Keratinocyte (primary cell): ENCODE measurements at regions not wholly inside any gene's neighbourhood (a gene's known extent, or its start where the extent isn't known, plus 50 kb on each side); places are given as distances from the start of the nearest gene placed in this dataset.

ENCODE experiments used
- DNase-seq: peaks from one replicate; pipeline ENCODE4 v3.0.0-alpha.2; 2011; ENCODE audit warnings: low read depth, missing footprints, low spot score
- FAIRE-seq: peaks from 2 replicates; lab custom pipeline; 2011; peaks lifted over from hg19 to GRCh38; lab: Jason Lieb, UNC
- H2AFZ ChIP-seq: 2 replicates; pipeline ENCODE4 v1.6.0; 2012; ENCODE audit warnings: low read length, control low read depth, inconsistent platforms; ENCODE audit not compliant: control insufficient read depth
- H3K27ac ChIP-seq: 2 replicates; pipeline ENCODE4 v1.5.1; 2011; ENCODE audit warnings: low read length; ENCODE audit not compliant: control insufficient read depth, insufficient read depth
- H3K27me3 ChIP-seq: 3 replicates; pipeline ENCODE4 v1.6.0; 2011; ENCODE audit warnings: low read length; ENCODE audit not compliant: control insufficient read depth, insufficient read depth; ENCODE audit errors: extremely low read depth
- H3K36me3 ChIP-seq, 2 experiments: 2 replicates in 1 of 2; 3 replicates in 1 of 2; pipeline ENCODE4 v1.5.1; 2011; ENCODE audit warnings: low read length in 2 of 2, mild to moderate bottlenecking in 1 of 2; ENCODE audit not compliant: control insufficient read depth in 2 of 2, insufficient read depth in 2 of 2; ENCODE audit errors: extremely low read depth in 1 of 2
- H3K4me1 ChIP-seq: 3 replicates; pipeline ENCODE4 v1.5.1; 2011; ENCODE audit warnings: low read length; ENCODE audit not compliant: control insufficient read depth, insufficient read depth; ENCODE audit errors: extremely low read depth
- H3K4me2 ChIP-seq: 3 replicates; pipeline ENCODE4 v1.6.0; 2011; ENCODE audit warnings: low read depth, low read length; ENCODE audit not compliant: control insufficient read depth, insufficient read depth; ENCODE audit errors: extremely low read depth
- H3K4me3 ChIP-seq, 3 experiments: fragments of 200-600 bp in 1 of 3; sonication (generic) in 1 of 3; 2 replicates in 2 of 3; 3 replicates in 1 of 3; pipeline ENCODE4 v1.5.1; 2011 to 2016; ENCODE audit warnings: low read length in 3 of 3, mild to moderate bottlenecking in 3 of 3, control low read depth in 2 of 3, inconsistent platforms in 1 of 3, low read depth in 1 of 3, mixed read lengths in 1 of 3, mixed run types in 1 of 3, moderate library complexity in 1 of 3; ENCODE audit not compliant: control insufficient read depth in 2 of 3, insufficient read depth in 2 of 3; ENCODE audit errors: extremely low read depth in 1 of 3
- H3K79me2 ChIP-seq: 2 replicates; pipeline ENCODE4 v1.6.0; 2012; ENCODE audit warnings: low read length; ENCODE audit not compliant: control insufficient read depth, insufficient read depth
- H3K9ac ChIP-seq: 3 replicates; pipeline ENCODE4 v1.6.0; 2011; ENCODE audit warnings: low read length; ENCODE audit not compliant: control insufficient read depth, insufficient read depth; ENCODE audit errors: extremely low read depth
- H3K9me1 ChIP-seq: 3 replicates; pipeline ENCODE4 v1.6.0; 2011; ENCODE audit warnings: low read length; ENCODE audit not compliant: control insufficient read depth, insufficient read depth; ENCODE audit errors: extremely low read depth
- H3K9me3 ChIP-seq: 2 replicates; pipeline ENCODE4 v1.5.1; 2012; ENCODE audit warnings: low read depth, low read length; ENCODE audit not compliant: control insufficient read depth
- H4K20me1 ChIP-seq: 3 replicates; pipeline ENCODE4 v1.6.0; 2011; ENCODE audit warnings: low read length; ENCODE audit not compliant: control insufficient read depth, insufficient read depth; ENCODE audit errors: extremely low read depth
- EZH2 ChIP-seq: IDR thresholded peaks from one replicate; pipeline ENCODE4 v1.6.1; 2012; ENCODE audit warnings: inconsistent platforms, mild to moderate bottlenecking, low read length, moderate library complexity
- dilution Hi-C: fragments of 300-500 bp; cut with MboI; formaldehyde crosslinking; loops from one replicate; pipeline ENCODE4 v1.7.0; 2020; ENCODE audit warnings: low sequenced_read_pairs; ENCODE audit not compliant: extremely low pct_ligation_motif_present
- TF ChIP-seq, protein P1 (sequence below), 3 experiments: IDR thresholded peaks in 1 of 3; conservative IDR thresholded peaks in 1 of 3; optimal IDR thresholded peaks in 1 of 3; 2 replicates in 2 of 3; 3 replicates in 1 of 3; pipeline versions ENCODE3 to v1.5.1; 2011; ENCODE audit warnings: low read length in 3 of 3, mild to moderate bottlenecking in 3 of 3, moderate library complexity in 2 of 3, control low read depth in 1 of 3, inconsistent platforms in 1 of 3; ENCODE audit not compliant: insufficient read depth in 2 of 3; ENCODE audit errors: extremely low read depth in 1 of 3

DNA sequence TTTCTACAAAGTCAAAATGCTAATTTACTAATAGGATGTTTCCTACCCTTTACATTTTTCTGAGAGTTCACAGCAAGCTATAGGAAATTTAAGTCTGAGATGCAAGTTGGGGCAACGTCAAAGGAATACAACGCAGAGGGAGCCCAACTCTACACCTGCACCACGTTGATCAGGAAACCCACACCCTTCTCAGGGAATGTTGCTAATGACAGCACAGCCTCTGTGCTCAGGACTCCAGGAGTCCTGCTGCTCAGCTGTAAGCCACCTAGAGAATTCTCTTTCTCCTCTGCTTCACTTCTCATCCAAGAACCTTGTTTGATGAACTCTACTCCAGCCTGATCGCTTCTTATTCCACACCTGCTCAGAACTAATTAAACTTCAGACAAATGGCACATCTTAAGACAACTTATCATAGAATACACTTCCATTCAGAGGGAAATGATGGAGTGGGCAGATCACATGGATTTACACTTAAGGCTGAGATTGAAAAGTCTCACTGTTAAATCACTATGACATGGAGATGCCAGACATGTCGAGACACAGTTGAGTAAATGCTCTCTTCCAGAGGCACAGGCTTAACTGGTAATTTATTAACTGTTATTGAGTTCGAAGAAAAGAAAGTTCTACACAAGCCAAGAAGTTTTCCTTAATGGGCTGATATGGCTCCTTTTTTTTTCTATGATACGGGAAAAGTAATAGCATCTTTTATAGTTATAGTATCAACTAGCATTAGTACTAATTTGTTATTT lies 811.6 kb upstream of the ARGLU1 start:
- Histone ChIP-seq H3K27me3 (no peaks in the 10 kb centered on the region), H3K9me1 (no peaks in the 10 kb centered on the region), H3K4me1 (no peaks in the 10 kb centered on the region), H4K20me1 (no peaks in the 10 kb centered on the region), H3K9ac (no peak overlapping the region), H3K4me2 (no peak overlapping the region), H3K4me3 (no peak overlapping the region), H3K36me3 (no peaks in the 10 kb centered on the region), H3K27ac (no peak overlapping the region), H3K79me2 (no peaks in the 10 kb centered on the region), H3K9me3 (no peaks in the 10 kb centered on the region), H2AFZ (no peak overlapping the region)
- DNase-seq (no peak), FAIRE-seq (no peak)
- no peak for TF ChIP-seq EZH2
- TF ChIP-seq, protein P1, sequence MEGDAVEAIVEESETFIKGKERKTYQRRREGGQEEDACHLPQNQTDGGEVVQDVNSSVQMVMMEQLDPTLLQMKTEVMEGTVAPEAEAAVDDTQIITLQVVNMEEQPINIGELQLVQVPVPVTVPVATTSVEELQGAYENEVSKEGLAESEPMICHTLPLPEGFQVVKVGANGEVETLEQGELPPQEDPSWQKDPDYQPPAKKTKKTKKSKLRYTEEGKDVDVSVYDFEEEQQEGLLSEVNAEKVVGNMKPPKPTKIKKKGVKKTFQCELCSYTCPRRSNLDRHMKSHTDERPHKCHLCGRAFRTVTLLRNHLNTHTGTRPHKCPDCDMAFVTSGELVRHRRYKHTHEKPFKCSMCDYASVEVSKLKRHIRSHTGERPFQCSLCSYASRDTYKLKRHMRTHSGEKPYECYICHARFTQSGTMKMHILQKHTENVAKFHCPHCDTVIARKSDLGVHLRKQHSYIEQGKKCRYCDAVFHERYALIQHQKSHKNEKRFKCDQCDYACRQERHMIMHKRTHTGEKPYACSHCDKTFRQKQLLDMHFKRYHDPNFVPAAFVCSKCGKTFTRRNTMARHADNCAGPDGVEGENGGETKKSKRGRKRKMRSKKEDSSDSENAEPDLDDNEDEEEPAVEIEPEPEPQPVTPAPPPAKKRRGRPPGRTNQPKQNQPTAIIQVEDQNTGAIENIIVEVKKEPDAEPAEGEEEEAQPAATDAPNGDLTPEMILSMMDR (optimal IDR thresholded peaks at IDR 0.05 in 1 of 3, IDR thresholded peaks at IDR 0.05 in 1 of 3, conservative IDR thresholded peaks at IDR 0.05 in 1 of 3; ENCODE audit: extremely low read depth in 1 of 3, insufficient read depth in 2 of 3, low read length in 3 of 3), result no peak
- dilution Hi-C loops, result no loop called here

- FAIRE-seq, result no peak
- dilution Hi-C loops, result no loop called here
- Histone ChIP-seq H3K36me3 (no peaks in the 10 kb centered on the region), H3K9ac (no peak overlapping the region), H4K20me1 (no peaks in the 10 kb centered on the region), H3K4me2 (no peak overlapping the region), H3K27ac (no peak overlapping the region), H2AFZ (no peak overlapping the region), H3K9me3 (no peaks in the 10 kb centered on the region), H3K9me1 (no peaks in the 10 kb centered on the region), H3K27me3 (no peaks in the 10 kb centered on the region), H3K4me1 (no peaks in the 10 kb centered on the region), H3K79me2 (no peaks in the 10 kb centered on the region), H3K4me3 (no peak overlapping the region)
- TF ChIP-seq, protein P1 (optimal IDR thresholded peaks at IDR 0.05 in 1 of 3, IDR thresholded peaks at IDR 0.05 in 1 of 3, conservative IDR thresholded peaks at IDR 0.05 in 1 of 3; ENCODE audit: extremely low read depth in 1 of 3, insufficient read depth in 2 of 3, low read length in 3 of 3), result no peak
- DNase-seq, result no peak
Measured at GRCh38 chr13:107376341-107377125, 808.6 kb upstream of the ARGLU1 start.
